Superior temporal gyrus (tissue), 1 donor: ENCODE measurements at regions not wholly inside any gene's neighbourhood (a gene's known extent, or its start where the extent isn't known, plus 50 kb on each side); places are given as distances from the start of the nearest gene placed in this dataset.

ENCODE experiments used
- DNase-seq: peaks from one replicate; pipeline ENCODE4 v3.0.0-alpha.2; 2016; ENCODE audit errors: extremely low spot score

- DNase-seq, result no peak
These were observed 104.6 kb downstream of the ADSS2 start for GRCh38 chr1:244346972-244347618.

DNA sequence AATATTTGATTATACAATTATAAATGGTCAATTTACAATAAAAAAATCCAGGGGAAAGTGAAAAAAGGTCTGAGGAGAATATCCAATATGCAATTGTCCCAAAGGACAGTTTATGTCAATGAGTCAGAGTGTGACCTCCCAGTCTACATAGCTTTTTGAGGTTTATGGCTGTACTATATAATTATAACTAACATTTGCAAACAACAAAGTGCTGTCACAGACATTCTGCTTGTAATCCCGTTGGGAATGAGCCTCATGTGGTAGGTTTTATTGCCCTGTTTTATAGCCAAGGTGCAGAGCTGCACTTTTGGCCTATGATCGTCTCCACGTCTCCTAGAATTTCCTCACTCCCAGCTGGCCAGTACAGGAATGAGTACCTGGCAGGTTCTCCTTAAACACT, 103.8 kb downstream of the ADSS2 start:
- no peak for DNase-seq

- DNase-seq, result no peak
These were observed 102.6 kb downstream of the ADSS2 start for GRCh38 chr1:244349103-244349531.

DNA sequence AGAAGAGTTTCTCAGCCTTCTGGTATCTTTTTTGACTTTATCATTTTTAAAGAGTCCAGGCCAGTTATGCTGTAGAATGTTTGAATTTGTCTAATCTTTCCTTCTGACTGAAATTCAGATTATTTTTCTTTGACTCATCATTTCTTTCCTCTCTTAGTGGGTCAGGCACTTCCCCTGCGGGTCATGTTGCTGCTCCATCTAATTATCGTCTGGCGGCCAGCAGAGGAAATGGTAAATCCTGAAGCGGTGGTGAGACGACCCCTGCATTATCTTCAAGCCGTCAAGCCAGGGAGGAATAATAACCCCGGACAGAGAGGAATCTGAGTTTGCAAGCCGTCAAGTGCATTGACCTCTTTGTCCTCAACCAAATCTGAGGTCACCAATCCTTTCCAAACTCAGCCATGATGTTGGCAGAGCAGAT, 102.1 kb downstream of the ADSS2 start:
- DNase-seq, result no peak

DNA sequence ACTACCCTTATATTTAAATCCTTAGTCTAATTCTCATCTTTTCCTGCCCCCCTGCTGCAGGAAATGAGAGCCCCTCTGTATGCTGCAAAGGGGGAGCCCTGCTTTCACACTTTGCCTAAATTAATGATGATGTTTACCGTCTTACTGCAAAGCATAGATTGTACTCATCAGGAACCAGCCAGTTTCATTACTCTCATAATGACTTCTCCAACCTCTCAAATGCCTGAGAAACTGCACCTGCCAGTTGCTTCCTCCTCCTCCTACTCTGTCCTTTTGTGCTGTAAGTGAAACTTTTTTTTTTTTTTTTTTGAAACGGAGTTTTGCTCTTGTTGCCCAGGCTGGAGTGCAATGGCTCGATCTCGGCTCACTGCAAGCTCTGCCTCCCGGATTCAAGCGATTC, 101.7 kb downstream of the ADSS2 start:
- DNase-seq, result no peak

- DNase-seq, result no peak
These were observed 99.4 kb downstream of the ADSS2 start for GRCh38 chr1:244352156-244352830.

GRCh38 chr1:244353551-244354091, 98.1 kb downstream of the ADSS2 start:
- DNase-seq, result no peak

DNA sequence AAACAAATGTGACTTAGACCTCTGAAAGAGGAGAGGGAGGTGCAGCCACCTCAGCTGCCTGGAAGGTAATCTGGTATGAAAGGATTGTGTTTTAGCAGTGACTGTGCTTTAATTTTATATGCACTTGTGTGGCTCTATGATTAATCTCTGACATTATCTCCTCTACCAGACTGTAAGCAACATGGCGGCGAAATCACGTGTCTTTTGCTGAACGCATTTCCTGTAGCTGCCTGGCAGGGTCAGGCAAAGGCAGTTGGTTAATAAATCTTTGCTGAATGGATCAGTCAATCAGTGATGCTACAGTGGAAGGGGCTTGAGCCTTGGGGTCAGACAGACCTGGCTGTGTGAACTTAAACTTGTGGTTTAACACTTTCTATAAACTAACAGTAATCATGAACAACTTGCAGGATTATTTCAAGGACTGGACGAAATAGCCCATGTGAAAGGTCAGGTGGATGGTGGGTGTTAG, 96.9 kb downstream of the ADSS2 start:
- DNase-seq, result no peak

- DNase-seq, result no peak
These were observed 95.3 kb downstream of the ADSS2 start for GRCh38 chr1:244356376-244356775.
